ENCODE measurements at regions not wholly inside any gene's neighbourhood (a gene's known extent, or its start where the extent isn't known, plus 50 kb on each side); places are given as distances from the start of the nearest gene placed in this dataset.

DNA sequence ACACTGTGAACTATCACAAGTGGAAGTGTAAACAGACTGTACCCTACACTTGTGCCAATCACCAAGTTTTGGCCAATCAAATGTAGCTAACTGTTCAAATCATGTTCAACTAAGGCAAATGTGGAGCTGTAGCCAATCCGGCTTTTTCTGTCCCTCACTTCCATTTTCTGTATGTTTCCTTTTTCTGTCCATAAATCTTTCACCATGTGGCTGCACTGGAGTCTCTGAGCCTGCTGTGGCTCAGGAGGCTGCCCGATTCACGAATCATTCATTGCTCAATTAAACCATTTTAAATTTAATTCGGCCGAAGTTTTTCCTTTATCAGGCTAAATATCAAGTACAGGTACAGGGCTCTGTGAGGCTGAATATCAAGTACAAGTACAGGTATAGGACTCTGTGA is 216.5 kb downstream of the RFC3 start:
- Histone ChIP-seq H3K4me3 (ENCODE audit: low read depth in 1 of 3, low read length in 3 of 3) (no peak overlapping the region), H3K27ac (ENCODE audit: low read depth in 1 of 2, low read length in 2 of 2) (no peak overlapping the region), H3K9ac (ENCODE audit: low read depth in 1 of 2, low read length in 2 of 2) (no peak overlapping the region), H3K27me3 (ENCODE audit: control insufficient read depth in 4 of 4, insufficient read depth in 4 of 4, low read length in 3 of 4) (no peaks in the 10 kb centered on the region), H3K36me3 (ENCODE audit: control insufficient read depth in 4 of 4, insufficient read depth in 3 of 4, low read depth in 1 of 4, low read length in 3 of 4) (no peaks in the 10 kb centered on the region), H3K9me3 (ENCODE audit: control insufficient read depth in 4 of 4, low read length in 3 of 4) (no peaks in the 10 kb centered on the region), H3K4me1 (ENCODE audit: control insufficient read depth in 4 of 4, insufficient read depth in 4 of 4, low read length in 3 of 4) (no peaks in the 10 kb centered on the region)
- no peak for DNase-seq (ENCODE audit: low spot score)
- WGBS = 92% methylated on average over 5 of the region's 5 CpGs
- TF ChIP-seq, protein P1, sequence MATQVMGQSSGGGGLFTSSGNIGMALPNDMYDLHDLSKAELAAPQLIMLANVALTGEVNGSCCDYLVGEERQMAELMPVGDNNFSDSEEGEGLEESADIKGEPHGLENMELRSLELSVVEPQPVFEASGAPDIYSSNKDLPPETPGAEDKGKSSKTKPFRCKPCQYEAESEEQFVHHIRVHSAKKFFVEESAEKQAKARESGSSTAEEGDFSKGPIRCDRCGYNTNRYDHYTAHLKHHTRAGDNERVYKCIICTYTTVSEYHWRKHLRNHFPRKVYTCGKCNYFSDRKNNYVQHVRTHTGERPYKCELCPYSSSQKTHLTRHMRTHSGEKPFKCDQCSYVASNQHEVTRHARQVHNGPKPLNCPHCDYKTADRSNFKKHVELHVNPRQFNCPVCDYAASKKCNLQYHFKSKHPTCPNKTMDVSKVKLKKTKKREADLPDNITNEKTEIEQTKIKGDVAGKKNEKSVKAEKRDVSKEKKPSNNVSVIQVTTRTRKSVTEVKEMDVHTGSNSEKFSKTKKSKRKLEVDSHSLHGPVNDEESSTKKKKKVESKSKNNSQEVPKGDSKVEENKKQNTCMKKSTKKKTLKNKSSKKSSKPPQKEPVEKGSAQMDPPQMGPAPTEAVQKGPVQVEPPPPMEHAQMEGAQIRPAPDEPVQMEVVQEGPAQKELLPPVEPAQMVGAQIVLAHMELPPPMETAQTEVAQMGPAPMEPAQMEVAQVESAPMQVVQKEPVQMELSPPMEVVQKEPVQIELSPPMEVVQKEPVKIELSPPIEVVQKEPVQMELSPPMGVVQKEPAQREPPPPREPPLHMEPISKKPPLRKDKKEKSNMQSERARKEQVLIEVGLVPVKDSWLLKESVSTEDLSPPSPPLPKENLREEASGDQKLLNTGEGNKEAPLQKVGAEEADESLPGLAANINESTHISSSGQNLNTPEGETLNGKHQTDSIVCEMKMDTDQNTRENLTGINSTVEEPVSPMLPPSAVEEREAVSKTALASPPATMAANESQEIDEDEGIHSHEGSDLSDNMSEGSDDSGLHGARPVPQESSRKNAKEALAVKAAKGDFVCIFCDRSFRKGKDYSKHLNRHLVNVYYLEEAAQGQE (IDR thresholded peaks at IDR 0.05) = no peak
- TF ChIP-seq, protein P2, sequence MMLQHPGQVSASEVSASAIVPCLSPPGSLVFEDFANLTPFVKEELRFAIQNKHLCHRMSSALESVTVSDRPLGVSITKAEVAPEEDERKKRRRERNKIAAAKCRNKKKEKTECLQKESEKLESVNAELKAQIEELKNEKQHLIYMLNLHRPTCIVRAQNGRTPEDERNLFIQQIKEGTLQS (IDR thresholded peaks at IDR 0.05) = no peak
- TF ChIP-seq HNF4A (conservative IDR thresholded peaks at IDR 0.05) (no peak), JUND (IDR thresholded peaks at IDR 0.05) (no peak), YY1 (IDR thresholded peaks at IDR 0.05) (no peak), NR2F2 (IDR thresholded peaks at IDR 0.05) (no peak), SP1 (IDR thresholded peaks at IDR 0.05) (no peak), GABPA (IDR thresholded peaks at IDR 0.05 in 1 of 2, conservative IDR thresholded peaks at IDR 0.05 in 1 of 2) (no peak), FOXA1 (IDR thresholded peaks at IDR 0.05) (no peak), HNF4G (IDR thresholded peaks at IDR 0.05) (no peak), RAD21 (IDR thresholded peaks at IDR 0.05) (no peak), EGR1 (IDR thresholded peaks at IDR 0.05; ENCODE audit: low read depth in 2 of 2) (no peak), FOXA2 (IDR thresholded peaks at IDR 0.05) (no peak)
- TF ChIP-seq, protein P3, sequence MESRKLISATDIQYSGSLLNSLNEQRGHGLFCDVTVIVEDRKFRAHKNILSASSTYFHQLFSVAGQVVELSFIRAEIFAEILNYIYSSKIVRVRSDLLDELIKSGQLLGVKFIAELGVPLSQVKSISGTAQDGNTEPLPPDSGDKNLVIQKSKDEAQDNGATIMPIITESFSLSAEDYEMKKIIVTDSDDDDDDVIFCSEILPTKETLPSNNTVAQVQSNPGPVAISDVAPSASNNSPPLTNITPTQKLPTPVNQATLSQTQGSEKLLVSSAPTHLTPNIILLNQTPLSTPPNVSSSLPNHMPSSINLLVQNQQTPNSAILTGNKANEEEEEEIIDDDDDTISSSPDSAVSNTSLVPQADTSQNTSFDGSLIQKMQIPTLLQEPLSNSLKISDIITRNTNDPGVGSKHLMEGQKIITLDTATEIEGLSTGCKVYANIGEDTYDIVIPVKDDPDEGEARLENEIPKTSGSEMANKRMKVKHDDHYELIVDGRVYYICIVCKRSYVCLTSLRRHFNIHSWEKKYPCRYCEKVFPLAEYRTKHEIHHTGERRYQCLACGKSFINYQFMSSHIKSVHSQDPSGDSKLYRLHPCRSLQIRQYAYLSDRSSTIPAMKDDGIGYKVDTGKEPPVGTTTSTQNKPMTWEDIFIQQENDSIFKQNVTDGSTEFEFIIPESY (IDR thresholded peaks at IDR 0.05) = no peak
- TF ChIP-seq, protein P4, sequence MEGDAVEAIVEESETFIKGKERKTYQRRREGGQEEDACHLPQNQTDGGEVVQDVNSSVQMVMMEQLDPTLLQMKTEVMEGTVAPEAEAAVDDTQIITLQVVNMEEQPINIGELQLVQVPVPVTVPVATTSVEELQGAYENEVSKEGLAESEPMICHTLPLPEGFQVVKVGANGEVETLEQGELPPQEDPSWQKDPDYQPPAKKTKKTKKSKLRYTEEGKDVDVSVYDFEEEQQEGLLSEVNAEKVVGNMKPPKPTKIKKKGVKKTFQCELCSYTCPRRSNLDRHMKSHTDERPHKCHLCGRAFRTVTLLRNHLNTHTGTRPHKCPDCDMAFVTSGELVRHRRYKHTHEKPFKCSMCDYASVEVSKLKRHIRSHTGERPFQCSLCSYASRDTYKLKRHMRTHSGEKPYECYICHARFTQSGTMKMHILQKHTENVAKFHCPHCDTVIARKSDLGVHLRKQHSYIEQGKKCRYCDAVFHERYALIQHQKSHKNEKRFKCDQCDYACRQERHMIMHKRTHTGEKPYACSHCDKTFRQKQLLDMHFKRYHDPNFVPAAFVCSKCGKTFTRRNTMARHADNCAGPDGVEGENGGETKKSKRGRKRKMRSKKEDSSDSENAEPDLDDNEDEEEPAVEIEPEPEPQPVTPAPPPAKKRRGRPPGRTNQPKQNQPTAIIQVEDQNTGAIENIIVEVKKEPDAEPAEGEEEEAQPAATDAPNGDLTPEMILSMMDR (IDR thresholded peaks at IDR 0.05; ENCODE audit: low read depth, low read length, missing input control) = no peak

DNA sequence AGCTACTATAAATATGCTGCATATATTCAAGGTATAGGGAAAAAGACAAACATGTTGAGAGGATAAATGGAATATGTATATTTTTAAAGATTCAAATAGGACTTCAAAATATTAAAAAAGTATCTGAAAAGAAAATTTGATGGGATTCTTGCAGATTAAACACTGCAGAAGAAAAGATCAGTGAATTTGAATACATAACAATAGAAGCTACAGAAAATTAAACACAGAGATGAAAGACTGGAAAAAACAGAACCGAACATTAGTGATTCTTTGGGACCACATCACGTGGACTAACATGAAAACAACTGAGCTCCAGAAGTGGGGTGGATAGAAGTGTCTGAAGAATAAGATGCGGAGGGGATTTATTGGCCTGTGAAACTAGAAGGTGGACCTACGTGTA is 217.2 kb downstream of the RFC3 start:
- 90% methylated on average over 4 of the region's 4 CpGs for WGBS
- no peak overlapping the region for H3K27ac ChIP-seq (ENCODE audit: low read depth in 1 of 2, low read length in 2 of 2)
- DNase-seq (ENCODE audit: low spot score) = no peak
- TF ChIP-seq, protein P1 (IDR thresholded peaks at IDR 0.05) = no peak
- TF ChIP-seq, protein P5, sequence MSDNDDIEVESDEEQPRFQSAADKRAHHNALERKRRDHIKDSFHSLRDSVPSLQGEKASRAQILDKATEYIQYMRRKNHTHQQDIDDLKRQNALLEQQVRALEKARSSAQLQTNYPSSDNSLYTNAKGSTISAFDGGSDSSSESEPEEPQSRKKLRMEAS (IDR thresholded peaks at IDR 0.05) = no peak
- TF ChIP-seq, protein P4 (IDR thresholded peaks at IDR 0.05; ENCODE audit: low read depth, low read length, missing input control) = no peak
- TF ChIP-seq HNF4A (conservative IDR thresholded peaks at IDR 0.05) (no peak), YY1 (IDR thresholded peaks at IDR 0.05) (no peak), TAF1 (conservative IDR thresholded peaks at IDR 0.05) (no peak), RXRA (IDR thresholded peaks at IDR 0.05) (no peak)
- TF ChIP-seq, protein P2 (IDR thresholded peaks at IDR 0.05) = no peak

More for the DNA sequence above, 217.2 kb downstream of the RFC3 start:
- no peak overlapping the region for H3K9ac ChIP-seq (ENCODE audit: low read depth in 1 of 2, low read length in 2 of 2)
- H3K27me3 ChIP-seq (ENCODE audit: control insufficient read depth in 4 of 4, insufficient read depth in 4 of 4, low read length in 3 of 4) = no peaks in the 10 kb centered on the region
- no peak overlapping the region for H3K4me3 ChIP-seq (ENCODE audit: low read depth in 1 of 3, low read length in 3 of 3)
- no peaks in the 10 kb centered on the region for H3K9me3 ChIP-seq (ENCODE audit: control insufficient read depth in 4 of 4, low read length in 3 of 4)
- H3K36me3 ChIP-seq (ENCODE audit: control insufficient read depth in 4 of 4, insufficient read depth in 3 of 4, low read depth in 1 of 4, low read length in 3 of 4) = no peaks in the 10 kb centered on the region
- no peaks in the 10 kb centered on the region for H3K4me1 ChIP-seq (ENCODE audit: control insufficient read depth in 4 of 4, insufficient read depth in 4 of 4, low read length in 3 of 4)

All from liver (tissue), 8 donors.